HL-60 (cell line): ENCODE measurements at regions not wholly inside any gene's neighbourhood (a gene's known extent, or its start where the extent isn't known, plus 50 kb on each side); places are given as distances from the start of the nearest gene placed in this dataset.

Experiments used
- GABPA ChIP-seq: IDR thresholded peaks from 2 replicates; pipeline ENCODE4 v1.6.1; 2012; ENCODE audit warnings: low read depth
- POLR2AphosphoS5 ChIP-seq: IDR thresholded peaks from 2 replicates; pipeline ENCODE4 v1.6.1; 2012; ENCODE audit warnings: low read depth
- TF ChIP-seq, protein P1 (sequence below): IDR thresholded peaks from one replicate; pipeline ENCODE4 v1.5.1; 2011; ENCODE audit warnings: low read length, control low read depth, inconsistent platforms; ENCODE audit not compliant: insufficient read depth
- TF ChIP-seq, protein P2 (sequence below): IDR thresholded peaks from 2 replicates; pipeline ENCODE4 v1.6.1; 2012; ENCODE audit warnings: low read depth; ENCODE audit not compliant: insufficient replicate concordance

DNA sequence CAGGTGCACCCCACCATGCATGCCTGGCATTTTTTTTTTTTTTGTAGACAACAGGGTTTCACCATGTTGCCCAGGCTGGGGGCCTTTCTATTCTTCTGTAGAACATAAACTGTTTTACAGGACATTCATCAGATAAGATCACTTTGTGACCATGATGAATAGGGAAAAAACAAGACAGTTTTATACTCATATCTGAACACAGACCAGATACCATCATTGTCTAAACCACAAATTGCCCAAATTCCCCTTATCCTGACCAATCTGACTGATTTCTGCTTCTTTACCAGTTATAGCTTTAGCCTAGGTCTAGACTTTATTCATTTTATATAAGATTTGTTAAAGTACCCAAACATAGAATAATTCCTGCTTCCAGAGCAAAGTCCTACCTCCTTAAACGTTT is 1699.3 kb upstream of the TMEFF2 start:
- TF ChIP-seq, protein P1, sequence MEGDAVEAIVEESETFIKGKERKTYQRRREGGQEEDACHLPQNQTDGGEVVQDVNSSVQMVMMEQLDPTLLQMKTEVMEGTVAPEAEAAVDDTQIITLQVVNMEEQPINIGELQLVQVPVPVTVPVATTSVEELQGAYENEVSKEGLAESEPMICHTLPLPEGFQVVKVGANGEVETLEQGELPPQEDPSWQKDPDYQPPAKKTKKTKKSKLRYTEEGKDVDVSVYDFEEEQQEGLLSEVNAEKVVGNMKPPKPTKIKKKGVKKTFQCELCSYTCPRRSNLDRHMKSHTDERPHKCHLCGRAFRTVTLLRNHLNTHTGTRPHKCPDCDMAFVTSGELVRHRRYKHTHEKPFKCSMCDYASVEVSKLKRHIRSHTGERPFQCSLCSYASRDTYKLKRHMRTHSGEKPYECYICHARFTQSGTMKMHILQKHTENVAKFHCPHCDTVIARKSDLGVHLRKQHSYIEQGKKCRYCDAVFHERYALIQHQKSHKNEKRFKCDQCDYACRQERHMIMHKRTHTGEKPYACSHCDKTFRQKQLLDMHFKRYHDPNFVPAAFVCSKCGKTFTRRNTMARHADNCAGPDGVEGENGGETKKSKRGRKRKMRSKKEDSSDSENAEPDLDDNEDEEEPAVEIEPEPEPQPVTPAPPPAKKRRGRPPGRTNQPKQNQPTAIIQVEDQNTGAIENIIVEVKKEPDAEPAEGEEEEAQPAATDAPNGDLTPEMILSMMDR: no peak
- TF ChIP-seq POLR2AphosphoS5 (no peak), GABPA (no peak)
- TF ChIP-seq, protein P2, sequence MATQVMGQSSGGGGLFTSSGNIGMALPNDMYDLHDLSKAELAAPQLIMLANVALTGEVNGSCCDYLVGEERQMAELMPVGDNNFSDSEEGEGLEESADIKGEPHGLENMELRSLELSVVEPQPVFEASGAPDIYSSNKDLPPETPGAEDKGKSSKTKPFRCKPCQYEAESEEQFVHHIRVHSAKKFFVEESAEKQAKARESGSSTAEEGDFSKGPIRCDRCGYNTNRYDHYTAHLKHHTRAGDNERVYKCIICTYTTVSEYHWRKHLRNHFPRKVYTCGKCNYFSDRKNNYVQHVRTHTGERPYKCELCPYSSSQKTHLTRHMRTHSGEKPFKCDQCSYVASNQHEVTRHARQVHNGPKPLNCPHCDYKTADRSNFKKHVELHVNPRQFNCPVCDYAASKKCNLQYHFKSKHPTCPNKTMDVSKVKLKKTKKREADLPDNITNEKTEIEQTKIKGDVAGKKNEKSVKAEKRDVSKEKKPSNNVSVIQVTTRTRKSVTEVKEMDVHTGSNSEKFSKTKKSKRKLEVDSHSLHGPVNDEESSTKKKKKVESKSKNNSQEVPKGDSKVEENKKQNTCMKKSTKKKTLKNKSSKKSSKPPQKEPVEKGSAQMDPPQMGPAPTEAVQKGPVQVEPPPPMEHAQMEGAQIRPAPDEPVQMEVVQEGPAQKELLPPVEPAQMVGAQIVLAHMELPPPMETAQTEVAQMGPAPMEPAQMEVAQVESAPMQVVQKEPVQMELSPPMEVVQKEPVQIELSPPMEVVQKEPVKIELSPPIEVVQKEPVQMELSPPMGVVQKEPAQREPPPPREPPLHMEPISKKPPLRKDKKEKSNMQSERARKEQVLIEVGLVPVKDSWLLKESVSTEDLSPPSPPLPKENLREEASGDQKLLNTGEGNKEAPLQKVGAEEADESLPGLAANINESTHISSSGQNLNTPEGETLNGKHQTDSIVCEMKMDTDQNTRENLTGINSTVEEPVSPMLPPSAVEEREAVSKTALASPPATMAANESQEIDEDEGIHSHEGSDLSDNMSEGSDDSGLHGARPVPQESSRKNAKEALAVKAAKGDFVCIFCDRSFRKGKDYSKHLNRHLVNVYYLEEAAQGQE: no peak
